Aorta (tissue), 5 donors: ENCODE measurements at regions not wholly inside any gene's neighbourhood (a gene's known extent, or its start where the extent isn't known, plus 50 kb on each side); places are given as distances from the start of the nearest gene placed in this dataset.
A peak's percentile ranks its signal among the peaks of the same experiment; 100 is the strongest.
"Not testable (repeated sequence)": the region's sequence is repeated elsewhere in the genome, so short reads cannot be mapped to it uniquely, and the experiment has no call there.

Experiments
- ATAC-seq: fragments of 200-7000 bp; cut with Tn5 transposase; one replicate; pipeline ENCODE4 v1.9.1; 2022; ENCODE audit warnings: moderate library complexity; ENCODE audit not compliant: low FRiP score
- DNase-seq, 2 donors: peaks; one replicate each; pipeline ENCODE4 v3.0.0-alpha.2; 2020
- H3K27ac ChIP-seq, 2 donors: one replicate each; pipeline ENCODE4 v1.5.1; 2013; ENCODE audit warnings: low read length in 2 of 2, mild to moderate bottlenecking in 2 of 2, moderate library complexity in 2 of 2, control low read depth in 1 of 2, inconsistent platforms in 1 of 2, low read depth in 1 of 2
- H3K27me3 ChIP-seq, 2 donors: one replicate each; pipeline ENCODE4 v1.6.1; 2013; ENCODE audit warnings: control low read depth in 1 of 2, low read length in 1 of 2, mild to moderate bottlenecking in 1 of 2, moderate library complexity in 1 of 2; ENCODE audit not compliant: insufficient read depth in 2 of 2, control insufficient read depth in 1 of 2
- H3K36me3 ChIP-seq, 2 donors: one replicate each; pipeline ENCODE4 v1.6.1; 2013; ENCODE audit warnings: control low read depth in 1 of 2, low read length in 1 of 2, mild to moderate bottlenecking in 1 of 2; ENCODE audit not compliant: insufficient read depth in 2 of 2, control insufficient read depth in 1 of 2
- H3K4me1 ChIP-seq, 2 donors: one replicate each; pipeline ENCODE4 v1.6.1; 2013; ENCODE audit warnings: low read length in 2 of 2, control low read depth in 1 of 2, mild to moderate bottlenecking in 1 of 2, moderate library complexity in 1 of 2; ENCODE audit not compliant: insufficient read depth in 2 of 2, control insufficient read depth in 1 of 2
- H3K4me3 ChIP-seq, 2 donors: one replicate each; pipeline ENCODE4 v1.5.1; 2013; ENCODE audit warnings: low read length in 2 of 2, control low read depth in 1 of 2, mild to moderate bottlenecking in 1 of 2
- H3K9me3 ChIP-seq: one replicate; pipeline ENCODE4 v1.6.1; 2013; ENCODE audit warnings: mild to moderate bottlenecking, low read length; ENCODE audit not compliant: control insufficient read depth
- WGBS, 2 donors: extraction: QIAGEN DNeasy Blood & Tissue Kit; methylation state at CpG; one replicate each; pipeline ENCODE4 v1.1.7; 2013; 5-methylcytosine and 5-hydroxymethylcytosine counted together
- intact Hi-C, 2 donors: fragments of 100-400 bp; cut with DNase I; formaldehyde crosslinking; loops; one replicate each; pipeline versions ENCODE4 v1.14.2 to v1.15.0; 2022
- donor health status: healthy with polysubstance abuse.
- donor health status: Bipolar disorder and iron deficiency.
- donor health status: DM: no; HTN: no; CAD: no.
- donor health status: DM: no; HTN: no; CAD: no.
- donor health status: DM: yes; HTN: yes; CAD: no.

GRCh38 chr5:94017579-94017978, 276.2 kb upstream of the POU5F2 start:
- H3K27me3 ChIP-seq, result no peaks in the 10 kb centered on the region
- WGBS, 2 donors, result 89 to 91% methylated on average over 2 of the region's 2 CpGs
- no peak for ATAC-seq

GRCh38 chr5:94010814-94011213, 269.4 kb upstream of the POU5F2 start:
- no peak for ATAC-seq
- Histone ChIP-seq H3K4me1 (no peaks in the 10 kb centered on the region), H3K4me3 (no peak overlapping the region), H3K27ac (no peak overlapping the region), H3K36me3 (peaks cover 2 to 6% of the 10 kb centered on the region in 2 donors), H3K9me3 (peaks cover 2% of the 10 kb centered on the region), H3K27me3 (no peaks in the 10 kb centered on the region)
- intact Hi-C loops, result no loop called here
- 99 to 100% methylated on average over 1 of the region's 1 CpG for WGBS, 2 donors
- no peak for DNase-seq

More at GRCh38 chr5:94017579-94017978, 276.2 kb upstream of the POU5F2 start:
- H3K27ac ChIP-seq, result no peak overlapping the region
- no peak overlapping the region for H3K4me3 ChIP-seq
- intact Hi-C loops, result no loop called here
- H3K9me3 ChIP-seq, result peaks cover 2% of the 10 kb centered on the region
- H3K36me3 ChIP-seq, result peaks cover 3% of the 10 kb centered on the region in 2 donors
- no peak for DNase-seq
- H3K4me1 ChIP-seq, result no peaks in the 10 kb centered on the region

GRCh38 chr5:94009161-94009560, 267.8 kb upstream of the POU5F2 start:
- intact Hi-C loops, result no loop called here
- DNase-seq, result no peak
- no peak overlapping the region for H3K27ac ChIP-seq

GRCh38 chr5:93998951-93999455, 257.6 kb upstream of the POU5F2 start:
- Histone ChIP-seq H3K27ac (no peak overlapping the region), H3K27me3 (no peaks in the 10 kb centered on the region), H3K9me3 (no peaks in the 10 kb centered on the region), H3K4me3 (no peak overlapping the region), H3K36me3 (no peaks in the 10 kb centered on the region), H3K4me1 (no peaks in the 10 kb centered on the region)
- intact Hi-C loops, result no loop called here
- DNase-seq, result no peak
- no peak for ATAC-seq
- 5 to 6% methylated on average over 1 of the region's 1 CpG for WGBS, 2 donors

More at GRCh38 chr5:94009161-94009560, 267.8 kb upstream of the POU5F2 start:
- no peak overlapping the region for H3K4me3 ChIP-seq
- H3K4me1 ChIP-seq, result no peaks in the 10 kb centered on the region
- ATAC-seq, result no peak
- no peaks in the 10 kb centered on the region for H3K27me3 ChIP-seq
- peaks cover 2 to 3% of the 10 kb centered on the region in 2 donors for H3K36me3 ChIP-seq
- peaks cover 2% of the 10 kb centered on the region for H3K9me3 ChIP-seq

GRCh38 chr5:93997562-93997961, 256.2 kb upstream of the POU5F2 start:
- DNase-seq (no peak), ATAC-seq (no peak)
- intact Hi-C loops, result no loop called here
- Histone ChIP-seq H3K4me1 (no peaks in the 10 kb centered on the region), H3K27ac (no peak overlapping the region), H3K4me3 (no peak overlapping the region), H3K27me3 (no peaks in the 10 kb centered on the region), H3K36me3 (no peaks in the 10 kb centered on the region), H3K9me3 (no peaks in the 10 kb centered on the region)
- 73 to 74% methylated on average over 1 of the region's 1 CpG for WGBS, 2 donors

- intact Hi-C loops, result no loop called here
- DNase-seq (no peak), ATAC-seq (no peak)
- Histone ChIP-seq H3K27me3 (no peaks in the 10 kb centered on the region), H3K9me3 (no peaks in the 10 kb centered on the region), H3K4me1 (peaks cover 0 to 3% of the 10 kb centered on the region in 2 donors), H3K36me3 (no peaks in the 10 kb centered on the region), H3K27ac (no peak overlapping the region), H3K4me3 (no peak overlapping the region)
- 85 to 90% methylated on average over 3 of the region's 3 CpGs for WGBS, 2 donors
Observed at GRCh38 chr5:93995126-93995621, 253.8 kb upstream of the POU5F2 start.

GRCh38 chr5:93993161-93993560, 251.8 kb upstream of the POU5F2 start:
- Histone ChIP-seq H3K27ac (no peak overlapping the region), H3K36me3 (no peaks in the 10 kb centered on the region), H3K4me1 (peaks cover 0 to 3% of the 10 kb centered on the region in 2 donors), H3K27me3 (no peaks in the 10 kb centered on the region), H3K9me3 (no peaks in the 10 kb centered on the region), H3K4me3 (no peak overlapping the region)
- DNase-seq (no peak), ATAC-seq (no peak)
- intact Hi-C loops, result no loop called here
- WGBS, 2 donors, result 70 to 77% methylated on average over 2 of the region's 2 CpGs

GRCh38 chr5:93990504-93991070, 249.2 kb upstream of the POU5F2 start:
- Histone ChIP-seq H3K4me3 (no peak overlapping the region), H3K27ac (no peak overlapping the region), H3K27me3 (no peaks in the 10 kb centered on the region), H3K4me1 (peaks cover 0 to 3% of the 10 kb centered on the region in 2 donors), H3K9me3 (no peaks in the 10 kb centered on the region), H3K36me3 (no peaks in the 10 kb centered on the region)
- WGBS, 2 donors, result 86 to 87% methylated on average over 2 of the region's 2 CpGs
- ATAC-seq (no peak), DNase-seq (no peak)
- intact Hi-C loops, result no loop called here

GRCh38 chr5:93985940-93986570, 244.7 kb upstream of the POU5F2 start:
- DNase-seq, result peak in 1 of 2 donors; percentile 65
- H3K36me3 ChIP-seq, intact Hi-C loops, H3K4me1 ChIP-seq, H3K27ac ChIP-seq, H3K9me3 ChIP-seq, ATAC-seq, H3K27me3 ChIP-seq, H3K4me3 ChIP-seq: not testable (repeated sequence)
- WGBS, 2 donors, result 95 to 97% methylated on average over 41 to 45 of the region's 45 CpGs
